IMR-90 (cell line): ENCODE measurements at regions not wholly inside any gene's neighbourhood (a gene's known extent, or its start where the extent isn't known, plus 50 kb on each side); places are given as distances from the start of the nearest gene placed in this dataset.

Experiments used
- ATAC-seq: fragments of 200-7000 bp; cut with Tn5 transposase; 2 replicates; pipeline ENCODE4 v1.9.1; 2020; ENCODE audit warnings: low read depth, mild to moderate bottlenecking, moderate library complexity
- BruUV-seq: library from RNA; stranded (reverse); fragments of 400-500 nt; replicated peaks from 2 replicates; lab custom pipeline; 2021; lab: Mats Ljungman, UMichigan
- CTCF ChIA-PET: fragments of 300-600 bp; formaldehyde crosslinking; extraction: SDS; loops from one replicate; lab custom pipeline; 2021; ENCODE audit warnings: antibody characterized with exemption; lab: Yijun Ruan, JAX
- POLR2A ChIA-PET: fragments of 300-600 bp; sonication (Branson Sonifier 250); formaldehyde crosslinking; loops from one replicate; lab custom pipeline; 2022; ENCODE audit warnings: antibody characterized with exemption; ENCODE audit not compliant: unreplicated experiment; lab: Charles Lee
- DNase-seq: peaks from one replicate; pipeline ENCODE4 v3.0.0; 2013
- H2AFZ ChIP-seq: replicated peaks from 2 replicates; pipeline ENCODE3; 2013; ENCODE audit warnings: low read length, mild to moderate bottlenecking; ENCODE audit not compliant: poor library complexity
- H2AK5ac ChIP-seq: 2 replicates; pipeline ENCODE4 v1.6.1; 2013; ENCODE audit warnings: low read depth, low read length, inconsistent platforms
- H2AK9ac ChIP-seq: replicated peaks from 2 replicates; pipeline ENCODE3; 2013; ENCODE audit warnings: mild to moderate bottlenecking, low read depth, low read length, moderate library complexity; ENCODE audit not compliant: poor library complexity
- H2BK120ac ChIP-seq: 2 replicates; pipeline ENCODE4 v1.6.1; 2013; ENCODE audit warnings: low read depth, low read length, inconsistent platforms
- H2BK15ac ChIP-seq: 3 replicates; pipeline ENCODE4 v1.6.1; 2013; ENCODE audit warnings: low read depth, low read length, inconsistent platforms
- H2BK20ac ChIP-seq: 2 replicates; pipeline ENCODE4 v1.6.1; 2013; ENCODE audit warnings: low read depth, mild to moderate bottlenecking, inconsistent platforms, low read length, moderate library complexity
- H2BK5ac ChIP-seq: 2 replicates; pipeline ENCODE4 v1.6.1; 2013; ENCODE audit warnings: mild to moderate bottlenecking, low read depth, low read length, inconsistent platforms; ENCODE audit not compliant: poor library complexity, severe bottlenecking
- H3K14ac ChIP-seq: replicated peaks from 2 replicates; pipeline ENCODE4 v1.6.1; 2013; ENCODE audit warnings: low read depth, low read length, inconsistent platforms
- H3K18ac ChIP-seq: 2 replicates; pipeline ENCODE4 v1.6.1; 2013; ENCODE audit warnings: low read depth, low read length, control low read depth
- H3K23ac ChIP-seq: 2 replicates; pipeline ENCODE4 v1.6.1; 2013; ENCODE audit warnings: low read depth, low read length, inconsistent platforms
- H3K27ac ChIP-seq: 2 replicates; pipeline ENCODE4 v1.5.1; 2013; ENCODE audit warnings: mild to moderate bottlenecking, control low read depth, low read length; ENCODE audit not compliant: insufficient read depth
- H3K27me3 ChIP-seq: 2 replicates; pipeline ENCODE4 v1.6.1; 2013; ENCODE audit warnings: low read length; ENCODE audit not compliant: control insufficient read depth, insufficient read depth
- H3K36me3 ChIP-seq: 2 replicates; pipeline ENCODE4 v1.6.1; 2013; ENCODE audit warnings: low read length, mixed read lengths; ENCODE audit not compliant: control insufficient read depth, insufficient read depth
- H3K4ac ChIP-seq: 2 replicates; pipeline ENCODE4 v1.6.1; 2013; ENCODE audit warnings: low read depth, low read length, inconsistent platforms
- H3K4me1 ChIP-seq: 2 replicates; pipeline ENCODE4 v1.6.1; 2013; ENCODE audit warnings: low read length, mixed read lengths; ENCODE audit not compliant: control insufficient read depth, insufficient read depth
- H3K4me2 ChIP-seq: 2 replicates; pipeline ENCODE4 v1.6.1; 2013; ENCODE audit warnings: low read depth, mild to moderate bottlenecking, control low read depth, low read length, moderate library complexity
- H3K4me3 ChIP-seq: 2 replicates; pipeline ENCODE4 v1.5.1; 2013; ENCODE audit warnings: low read depth, mild to moderate bottlenecking, control low read depth, low read length, moderate library complexity; ENCODE audit not compliant: insufficient read depth
- H3K56ac ChIP-seq: 2 replicates; pipeline ENCODE4 v1.6.1; 2013; ENCODE audit warnings: low read length, inconsistent platforms; ENCODE audit not compliant: insufficient read depth; ENCODE audit errors: extremely low read depth
- H3K79me1 ChIP-seq, 2 experiments: 2 replicates each; pipeline ENCODE4 v1.6.1; 2013; ENCODE audit warnings: low read length in 2 of 2, inconsistent platforms in 1 of 2, low read depth in 1 of 2
- H3K9ac ChIP-seq: 2 replicates; pipeline ENCODE4 v1.6.1; 2013; ENCODE audit warnings: low read depth, low read length, control low read depth
- H3K9me1 ChIP-seq: 2 replicates; pipeline ENCODE4 v1.6.1; 2013; ENCODE audit warnings: low read length, inconsistent platforms; ENCODE audit not compliant: insufficient read depth
- H3K9me3 ChIP-seq: 2 replicates; pipeline ENCODE4 v1.6.1; 2013; ENCODE audit warnings: low read length; ENCODE audit not compliant: control insufficient read depth, insufficient read depth
- H4K20me1 ChIP-seq: 2 replicates; pipeline ENCODE4 v1.6.1; 2013; ENCODE audit warnings: low read length, inconsistent platforms; ENCODE audit not compliant: insufficient read depth
- H4K5ac ChIP-seq: 2 replicates; pipeline ENCODE4 v1.6.1; 2013; ENCODE audit warnings: mild to moderate bottlenecking, low read depth, low read length, control low read depth
- H4K8ac ChIP-seq, 2 experiments: 2 replicates each; pipeline ENCODE4 v1.6.1; 2013; ENCODE audit warnings: low read depth in 2 of 2, low read length in 2 of 2, control low read depth in 1 of 2, inconsistent platforms in 1 of 2
- H4K91ac ChIP-seq: 2 replicates; pipeline ENCODE4 v1.6.1; 2013; ENCODE audit warnings: low read depth, low read length, inconsistent platforms; ENCODE audit not compliant: insufficient read depth
- BHLHE40 ChIP-seq: fragments of 150-350 bp; IDR thresholded peaks from 2 replicates; pipeline ENCODE4 v1.6.1; 2016; ENCODE audit warnings: mild to moderate bottlenecking, low read depth, low read length
- CEBPB ChIP-seq: IDR thresholded peaks from 2 replicates; pipeline ENCODE4 v1.6.1; 2012; ENCODE audit warnings: low read depth, low read length, improper control_type of control experiment
- CHD1 ChIP-seq: IDR thresholded peaks from 2 replicates; pipeline ENCODE4 v1.6.1; 2012; ENCODE audit warnings: low read depth, low read length, improper control_type of control experiment
- FOS ChIP-seq: fragments of 150-350 bp; IDR thresholded peaks from 2 replicates; pipeline ENCODE4 v1.6.1; 2016; ENCODE audit warnings: low read depth, low read length
- MAFK ChIP-seq: IDR thresholded peaks from 2 replicates; pipeline ENCODE4 v1.6.1; 2012; ENCODE audit warnings: low read depth, low read length, improper control_type of control experiment
- MAZ ChIP-seq: IDR thresholded peaks from 2 replicates; pipeline ENCODE4 v1.6.1; 2012; ENCODE audit warnings: low read depth, mild to moderate bottlenecking, low read length, improper control_type of control experiment, moderate library complexity, borderline replicate concordance
- NFE2L2 ChIP-seq: fragments of 150-350 bp; IDR thresholded peaks from 2 replicates; pipeline ENCODE4 v1.6.1; 2016; ENCODE audit warnings: low read depth, mild to moderate bottlenecking, low read length
- POLR2A ChIP-seq: IDR thresholded peaks from 2 replicates; pipeline ENCODE4 v1.6.1; 2012; ENCODE audit warnings: mild to moderate bottlenecking, low read depth, low read length
- RFX5 ChIP-seq: IDR thresholded peaks from 2 replicates; pipeline ENCODE4 v1.8.0; 2012; ENCODE audit warnings: low read depth, mild to moderate bottlenecking, low read length, moderate library complexity
- WGBS, 2 experiments: methylation state at CpG; one replicate each; pipeline versions ENCODE4 v1.1.5 to v1.1.7; 2013; ENCODE audit warnings: missing lambda C conversion rate in 2 of 2; ENCODE audit not compliant: insufficient read length in 1 of 2; ENCODE audit errors: extremely low coverage in 2 of 2; 5-methylcytosine and 5-hydroxymethylcytosine counted together
- dilution Hi-C: fragments of 300-500 bp; cut with HindIII; formaldehyde crosslinking; loops from one replicate; pipeline ENCODE4 v1.14.3; 2018; ENCODE audit warnings: low sequenced_read_pairs; ENCODE audit not compliant: unreplicated experiment
- in situ Hi-C: fragments of 300-500 bp; cut with MboI; formaldehyde crosslinking; loops from 3 replicates; pipeline ENCODE4 v1.14.3; 2019; ENCODE audit warnings: low sequenced_read_pairs, inconsistent platforms, mixed read lengths
- intact Hi-C: fragments of 100-400 bp; cut with micrococcal nuclease; formaldehyde crosslinking; loops from 2 replicates; pipeline ENCODE4 v1.10.0; 2022
- TF ChIP-seq, protein P1 (sequence below): fragments of 150-350 bp; IDR thresholded peaks from 2 replicates; pipeline ENCODE4 v1.6.1; 2016; ENCODE audit warnings: low read depth, mild to moderate bottlenecking, low read length, moderate library complexity, borderline replicate concordance
- TF ChIP-seq, protein P2 (sequence below): conservative IDR thresholded peaks from 2 replicates; pipeline ENCODE4 v1.5.1; 2012; ENCODE audit warnings: mild to moderate bottlenecking, low read depth, low read length, improper control_type of control experiment

DNA sequence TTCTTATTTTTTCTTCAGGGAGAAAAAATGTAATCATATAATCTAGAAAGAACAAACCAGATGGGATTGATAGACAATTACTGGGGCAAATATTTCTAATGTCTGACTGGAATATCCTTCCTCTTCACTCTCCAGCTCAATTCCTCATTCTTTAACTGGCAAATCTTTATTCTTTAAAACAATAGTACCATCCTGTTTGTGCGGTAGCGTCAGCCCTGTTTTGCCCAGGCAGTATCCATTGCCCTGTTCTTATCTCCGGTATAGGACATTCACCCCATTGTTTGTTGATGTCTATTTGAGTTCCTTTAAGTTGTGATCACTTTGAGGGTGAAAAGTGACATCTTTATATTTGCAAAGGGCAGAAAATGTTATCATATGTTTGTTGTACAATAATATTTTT is 185.4 kb downstream of the POSTN start:
- ChIA-PET CTCF (no interaction called here), POLR2A (no interaction called here)
- no peak overlapping the region for H3K14ac ChIP-seq
- no peak overlapping the region for H2BK5ac ChIP-seq
- no peak overlapping the region for H2AK5ac ChIP-seq
- in situ Hi-C loops = no loop called here
- no peak for DNase-seq
- H3K9me1 ChIP-seq = peaks cover 2% of the 10 kb centered on the region
- TF ChIP-seq, protein P1, sequence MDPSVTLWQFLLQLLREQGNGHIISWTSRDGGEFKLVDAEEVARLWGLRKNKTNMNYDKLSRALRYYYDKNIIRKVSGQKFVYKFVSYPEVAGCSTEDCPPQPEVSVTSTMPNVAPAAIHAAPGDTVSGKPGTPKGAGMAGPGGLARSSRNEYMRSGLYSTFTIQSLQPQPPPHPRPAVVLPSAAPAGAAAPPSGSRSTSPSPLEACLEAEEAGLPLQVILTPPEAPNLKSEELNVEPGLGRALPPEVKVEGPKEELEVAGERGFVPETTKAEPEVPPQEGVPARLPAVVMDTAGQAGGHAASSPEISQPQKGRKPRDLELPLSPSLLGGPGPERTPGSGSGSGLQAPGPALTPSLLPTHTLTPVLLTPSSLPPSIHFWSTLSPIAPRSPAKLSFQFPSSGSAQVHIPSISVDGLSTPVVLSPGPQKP = no peak
- TF ChIP-seq MAFK = no peak
- TF ChIP-seq NFE2L2 = no peak
- TF ChIP-seq FOS = no peak
- TF ChIP-seq BHLHE40 = no peak
- TF ChIP-seq POLR2A = no peak
- no peak for TF ChIP-seq CEBPB
- TF ChIP-seq, protein P2, sequence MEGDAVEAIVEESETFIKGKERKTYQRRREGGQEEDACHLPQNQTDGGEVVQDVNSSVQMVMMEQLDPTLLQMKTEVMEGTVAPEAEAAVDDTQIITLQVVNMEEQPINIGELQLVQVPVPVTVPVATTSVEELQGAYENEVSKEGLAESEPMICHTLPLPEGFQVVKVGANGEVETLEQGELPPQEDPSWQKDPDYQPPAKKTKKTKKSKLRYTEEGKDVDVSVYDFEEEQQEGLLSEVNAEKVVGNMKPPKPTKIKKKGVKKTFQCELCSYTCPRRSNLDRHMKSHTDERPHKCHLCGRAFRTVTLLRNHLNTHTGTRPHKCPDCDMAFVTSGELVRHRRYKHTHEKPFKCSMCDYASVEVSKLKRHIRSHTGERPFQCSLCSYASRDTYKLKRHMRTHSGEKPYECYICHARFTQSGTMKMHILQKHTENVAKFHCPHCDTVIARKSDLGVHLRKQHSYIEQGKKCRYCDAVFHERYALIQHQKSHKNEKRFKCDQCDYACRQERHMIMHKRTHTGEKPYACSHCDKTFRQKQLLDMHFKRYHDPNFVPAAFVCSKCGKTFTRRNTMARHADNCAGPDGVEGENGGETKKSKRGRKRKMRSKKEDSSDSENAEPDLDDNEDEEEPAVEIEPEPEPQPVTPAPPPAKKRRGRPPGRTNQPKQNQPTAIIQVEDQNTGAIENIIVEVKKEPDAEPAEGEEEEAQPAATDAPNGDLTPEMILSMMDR = no peak
- TF ChIP-seq MAZ = no peak
- TF ChIP-seq RFX5 = no peak
- no peak for TF ChIP-seq CHD1
- WGBS, 2 experiments = no CpG with 5 or more reads among the region's 3 CpGs
- no TSS peak for BruUV-seq
- dilution Hi-C loops = no loop called here
- intact Hi-C loops = loop anchor here (5.0 to 10.0 kb wide), 2 partner anchors 218 to 306 kb away; partner anchors contain the start of gene CSNK1A1L
- H2BK120ac ChIP-seq = no peak overlapping the region
- no peak overlapping the region for H3K4me2 ChIP-seq
- H3K36me3 ChIP-seq = no peaks in the 10 kb centered on the region
- peak overlapping the region; percentile 25; the same call in 1 of the 2 replicates for H3K27ac ChIP-seq
- H2AFZ ChIP-seq = no peak overlapping the region
- no peak overlapping the region for H4K91ac ChIP-seq
- no peaks in the 10 kb centered on the region for H4K20me1 ChIP-seq
- H3K9me3 ChIP-seq = no peaks in the 10 kb centered on the region
- H3K4ac ChIP-seq = no peak overlapping the region
- H2BK15ac ChIP-seq = no peak overlapping the region
- H3K27me3 ChIP-seq = no peaks in the 10 kb centered on the region
- H3K4me1 ChIP-seq = peaks cover 5% of the 10 kb centered on the region
- no peak overlapping the region for H4K5ac ChIP-seq
- H2BK20ac ChIP-seq = 0 out of 2 replicates have a peak overlapping the region, but pooled peaks have one; percentile 9
- peak overlapping the region; percentile 13; the same call in 1 of the 2 replicates for H3K18ac ChIP-seq
- H3K56ac ChIP-seq = no peak overlapping the region
- H3K79me1 ChIP-seq = no peaks in the 10 kb centered on the region
- ATAC-seq = no peak
- H2AK9ac ChIP-seq = no peak overlapping the region
- H3K9ac ChIP-seq = no peak overlapping the region
- H3K4me3 ChIP-seq = no peak overlapping the region
- no peak overlapping the region for H3K23ac ChIP-seq
- 0 out of 4 replicates have a peak overlapping the region, but pooled peaks of 1 of the 2 experiments have one; percentile 40 for H4K8ac ChIP-seq
